GM12878 (cell line): ENCODE measurements at regions not wholly inside any gene's neighbourhood (a gene's known extent, or its start where the extent isn't known, plus 50 kb on each side); places are given as distances from the start of the nearest gene placed in this dataset.

ENCODE experiments used
- ATAC-seq: fragments of 200-7000 bp; cut with Tn5 transposase; 3 replicates; pipeline ENCODE4 v1.9.1; 2020; ENCODE audit warnings: mild to moderate bottlenecking, moderate library complexity
- BruUV-seq: library from RNA; stranded (reverse); fragments of 400-500 nt; replicated peaks from 2 replicates; lab custom pipeline; 2021; lab: Mats Ljungman, UMichigan
- CTCF ChIA-PET: fragments of 300-600 bp; sonication (Branson Sonifier 250); formaldehyde crosslinking; extraction: SDS; loops from one replicate; lab custom pipeline; 2021; ENCODE audit warnings: inconsistent platforms; lab: Yijun Ruan, JAX
- POLR2A ChIA-PET: fragments of 350-600 bp; formaldehyde crosslinking; extraction: SDS; loops from one replicate; lab custom pipeline; 2021; ENCODE audit warnings: inconsistent platforms; lab: Charles Lee
- RAD21 ChIA-PET: fragments of 300-600 bp; sonication (Branson Sonifier 250); formaldehyde crosslinking; loops from one replicate; lab custom pipeline; 2023; ENCODE audit warnings: antibody characterized with exemption; ENCODE audit not compliant: unreplicated experiment; lab: Charles Lee
- SMC1A ChIA-PET: fragments of 300-600 bp; sonication (Branson Sonifier 250); formaldehyde crosslinking; loops from one replicate; lab custom pipeline; 2023; ENCODE audit not compliant: unreplicated experiment, uncharacterized antibody; lab: Charles Lee
- DNase-seq: peaks from one replicate; pipeline ENCODE4 v3.0.0-alpha.2; 2011; ENCODE audit warnings: low read depth, low spot score
- FAIRE-seq: peaks from 3 replicates; lab custom pipeline; 2011; peaks lifted over from hg19 to GRCh38; lab: Jason Lieb, UNC
- H2AFZ ChIP-seq: 2 replicates; pipeline ENCODE4 v1.6.0; 2011; ENCODE audit warnings: low read depth, low read length, control low read depth; ENCODE audit not compliant: control insufficient read depth
- H3K27ac ChIP-seq: 2 replicates; pipeline ENCODE4 v1.5.1; 2011; ENCODE audit warnings: control low read depth; ENCODE audit not compliant: control insufficient read depth, insufficient read depth
- H3K27me3 ChIP-seq, 2 experiments: replicated peaks in 1 of 2; 2 replicates each; pipeline versions ENCODE4 v1.6.0 to v1.6.1; 2011; ENCODE audit warnings: low read length in 1 of 2; ENCODE audit not compliant: control insufficient read depth in 2 of 2, insufficient read depth in 2 of 2
- H3K36me3 ChIP-seq, 2 experiments: 2 replicates each; pipeline ENCODE4 v1.5.1; 2011; ENCODE audit warnings: low read length in 1 of 2; ENCODE audit not compliant: control insufficient read depth in 2 of 2, insufficient read depth in 2 of 2
- H3K4me1 ChIP-seq: 2 replicates; pipeline ENCODE4 v1.6.1; 2011; ENCODE audit warnings: mild to moderate bottlenecking, low read length, moderate library complexity, mixed read lengths; ENCODE audit not compliant: control insufficient read depth, insufficient read depth
- H3K4me2 ChIP-seq: 2 replicates; pipeline ENCODE4 v1.6.0; 2011; ENCODE audit warnings: control low read depth; ENCODE audit not compliant: control insufficient read depth, insufficient read depth
- H3K4me3 ChIP-seq: fragments of 200-600 bp; sonication (generic); 2 replicates; pipeline ENCODE4 v1.5.1; 2016
- H3K79me2 ChIP-seq: 2 replicates; pipeline ENCODE4 v1.6.0; 2011; ENCODE audit warnings: low read length; ENCODE audit not compliant: control insufficient read depth, insufficient read depth
- H3K9ac ChIP-seq: 2 replicates; pipeline ENCODE4 v1.8.0; 2011; ENCODE audit warnings: low read length, control low read depth, mixed read lengths; ENCODE audit not compliant: control insufficient read depth, insufficient read depth
- H3K9me3 ChIP-seq: replicated peaks from 3 replicates; pipeline ENCODE4 v1.5.1; 2011; ENCODE audit warnings: mild to moderate bottlenecking, low read length; ENCODE audit not compliant: control insufficient read depth, insufficient read depth
- H4K20me1 ChIP-seq: 2 replicates; pipeline ENCODE4 v1.6.0; 2011; ENCODE audit not compliant: control insufficient read depth, insufficient read depth
- EZH2 ChIP-seq: IDR thresholded peaks from 2 replicates; pipeline ENCODE4 v1.6.1; 2012; ENCODE audit warnings: low read depth, mild to moderate bottlenecking, control low read depth, inconsistent platforms, low read length, borderline replicate concordance; ENCODE audit not compliant: control insufficient read depth
- HCFC1 ChIP-seq: fragments of 150-350 bp; IDR thresholded peaks from 2 replicates; pipeline ENCODE4 v1.6.1; 2014; ENCODE audit warnings: low read length
- IKZF1 ChIP-seq: fragments of 450-650 bp; conservative IDR thresholded peaks from 2 replicates; pipeline ENCODE4 v1.6.1; 2017; ENCODE audit warnings: antibody characterized with exemption, mild to moderate bottlenecking
- KDM1A ChIP-seq: fragments of 200-600 bp; sonication (generic); IDR thresholded peaks from 2 replicates; pipeline ENCODE4 v1.6.1; 2016; ENCODE audit warnings: borderline replicate concordance
- NBN ChIP-seq: fragments of 450-650 bp; IDR thresholded peaks from 2 replicates; pipeline ENCODE4 v1.6.1; 2016
- NFIC ChIP-seq: IDR thresholded peaks from 2 replicates; pipeline ENCODE4 v1.6.1; 2012; ENCODE audit warnings: low read depth, mild to moderate bottlenecking, inconsistent platforms, low read length, moderate library complexity
- SMAD5 ChIP-seq: IDR thresholded peaks from 2 replicates; pipeline ENCODE4 v1.6.1; 2016; ENCODE audit warnings: antibody characterized with exemption, low read depth
- SMARCA5 ChIP-seq: fragments of 450-650 bp; IDR thresholded peaks from 2 replicates; pipeline ENCODE4 v1.6.1; 2017; ENCODE audit warnings: mild to moderate bottlenecking
- SRF ChIP-seq, 2 experiments: IDR thresholded peaks; 2 replicates each; pipeline ENCODE4 v1.6.1; 2011; ENCODE audit warnings: low read depth in 2 of 2, low read length in 2 of 2, mild to moderate bottlenecking in 1 of 2, moderate library complexity in 1 of 2
- SUZ12 ChIP-seq: fragments of 200-600 bp; sonication (generic); IDR thresholded peaks from one replicate; pipeline ENCODE4 v1.6.1; 2018; ENCODE audit warnings: antibody characterized with exemption, mild to moderate bottlenecking; ENCODE audit not compliant: unreplicated experiment
- ZBED1 ChIP-seq: IDR thresholded peaks from 2 replicates; pipeline ENCODE4 v1.6.1; 2016; ENCODE audit warnings: borderline replicate concordance
- ZNF622 ChIP-seq: fragments of 450-650 bp; IDR thresholded peaks from 2 replicates; pipeline ENCODE4 v1.6.1; 2017; ENCODE audit warnings: mild to moderate bottlenecking, inconsistent platforms
- ZSCAN29 ChIP-seq: fragments of 450-650 bp; IDR thresholded peaks from 2 replicates; pipeline ENCODE4 v1.6.1; 2017; ENCODE audit warnings: mild to moderate bottlenecking, moderate library complexity
- WGBS: methylation state at CpG from one replicate; pipeline ENCODE4 v1.1.6; 2016; ENCODE audit warnings: low lambda C conversion rate; ENCODE audit not compliant: insufficient replicate concordance, insufficient coverage; ENCODE audit errors: missing lambda C conversion rate; 5-methylcytosine and 5-hydroxymethylcytosine counted together
- in situ Hi-C: fragments of 300-500 bp; cut with MboI; formaldehyde crosslinking; loops from 9 replicates; pipeline ENCODE4 v1.14.3; 2018; ENCODE audit warnings: mixed read lengths
- intact Hi-C: fragments of 100-400 bp; cut with micrococcal nuclease; formaldehyde crosslinking; loops from one replicate; pipeline ENCODE4 v1.14.2; 2022; ENCODE audit not compliant: unreplicated experiment
- TF ChIP-seq, protein P1 (sequence below): IDR thresholded peaks from 2 replicates; pipeline ENCODE4 v1.6.1; 2011; ENCODE audit warnings: borderline replicate concordance, low read depth, mild to moderate bottlenecking, moderate library complexity, low read length; ENCODE audit not compliant: insufficient read depth, poor library complexity, severe bottlenecking
- TF ChIP-seq, protein P2 (sequence below): IDR thresholded peaks from 2 replicates; pipeline ENCODE4 v1.6.1; 2011; ENCODE audit warnings: low read depth, low read length, improper control_type of control experiment, borderline replicate concordance
- TF ChIP-seq, protein P3 (sequence below): IDR thresholded peaks from 2 replicates; pipeline ENCODE4 v1.6.1; 2011; ENCODE audit warnings: mild to moderate bottlenecking, low read depth, low read length, moderate library complexity; ENCODE audit not compliant: insufficient replicate concordance

DNA sequence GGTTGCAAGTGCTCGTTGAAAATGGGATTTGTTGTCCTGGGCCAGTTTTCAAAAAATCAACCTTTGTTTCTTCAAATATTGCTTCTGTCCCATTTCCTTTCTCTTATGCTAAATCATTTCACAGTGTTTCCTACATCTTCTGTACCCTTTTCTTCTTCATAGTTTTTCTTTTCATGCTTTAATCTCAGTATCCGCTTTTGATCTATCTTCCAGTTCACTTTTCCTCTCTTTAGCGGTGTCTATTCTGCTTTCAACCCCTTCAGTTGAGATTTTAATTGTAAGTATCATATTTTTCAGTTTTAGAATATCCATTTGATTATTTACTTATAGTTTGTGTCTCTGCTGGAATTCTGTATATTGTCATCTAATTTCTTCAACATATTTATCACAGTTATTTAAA is 311.7 kb upstream of the TPM1 start:
- Histone ChIP-seq H3K4me1 (no peaks in the 10 kb centered on the region), H3K27ac (no peak overlapping the region), H3K36me3 (no peaks in the 10 kb centered on the region)
- POLR2A ChIA-PET = no interaction called here
- DNase-seq = no peak
- TF ChIP-seq ZSCAN29 = no peak
- no peak for TF ChIP-seq ZNF622
- no peak for TF ChIP-seq SRF (IDR thresholded peaks at IDR 0.05; ENCODE audit: low read depth in 2 of 2, low read length in 2 of 2)
- no peak for TF ChIP-seq IKZF1
- TF ChIP-seq NBN = no peak
- TF ChIP-seq, all 136 proteins: peak for 0
- Histone ChIP-seq H3K27me3 (no peaks in the 10 kb centered on the region), H3K9ac (no peak overlapping the region), H3K9me3 (no peaks in the 10 kb centered on the region; the same call in 2 of the 3 replicates), H4K20me1 (no peaks in the 10 kb centered on the region), H2AFZ (no peak overlapping the region), H3K4me2 (no peak overlapping the region), H3K4me3 (no peak overlapping the region), H3K79me2 (no peaks in the 10 kb centered on the region)
- 40% methylated on average over 3 of the region's 3 CpGs for WGBS
- ChIA-PET RAD21 (no interaction called here), CTCF (interaction anchor here (0.7 kb wide), 1 partner anchor 12 kb away, joined by 3 read pairs; no protein-coding TSS in a partner anchor), SMC1A (no interaction called here)
- FAIRE-seq (no peak), ATAC-seq (no peak)
- in situ Hi-C loops = no loop called here
- no TSS peak for BruUV-seq
- intact Hi-C loops = no loop called here

DNA sequence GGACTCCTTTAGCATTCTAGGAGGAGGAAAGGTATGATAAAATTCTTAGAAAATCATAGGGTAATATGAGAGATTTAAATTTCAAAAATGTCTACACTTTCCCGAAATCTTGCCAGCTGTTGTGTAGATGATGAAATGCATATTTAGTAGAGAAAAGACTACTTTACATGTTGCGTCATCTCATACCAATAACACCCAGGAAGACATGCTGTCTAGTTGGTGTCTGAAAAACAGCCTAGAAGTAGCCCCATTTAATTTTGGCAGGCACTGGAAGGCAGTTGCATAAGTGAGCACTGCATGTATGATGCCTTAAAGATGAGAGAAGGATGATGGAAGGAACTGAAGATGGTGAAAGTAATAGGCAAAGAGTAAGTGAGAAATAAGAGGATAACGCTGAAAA is 310.5 kb upstream of the TPM1 start:
- H3K9ac ChIP-seq = no peak overlapping the region
- no peaks in the 10 kb centered on the region for H3K27me3 ChIP-seq
- intact Hi-C loops (no loop called here), in situ Hi-C loops (no loop called here)
- H3K4me3 ChIP-seq = no peak overlapping the region
- 49% methylated on average over 3 of the region's 3 CpGs for whole genome bisulfite sequencing
- FAIRE-seq = no peak
- no peaks in the 10 kb centered on the region for H3K79me2 ChIP-seq
- H3K9me3 ChIP-seq = no peaks in the 10 kb centered on the region; the same call in 2 of the 3 replicates
- ChIA-PET CTCF (interaction anchor here (1.0 to 2.2 kb wide), 2 partner anchors 10 to 12 kb away, joined by 4 to 10 read pairs; no protein-coding TSS in a partner anchor), RAD21 (no interaction called here), POLR2A (no interaction called here), SMC1A (no interaction called here)
- no peak overlapping the region for H3K27ac ChIP-seq
- no TSS peak for BruUV-seq
- H3K36me3 ChIP-seq = no peaks in the 10 kb centered on the region
- no peaks in the 10 kb centered on the region for H4K20me1 ChIP-seq
- H3K4me1 ChIP-seq = no peaks in the 10 kb centered on the region
- no peak for DNase-seq
- no peak overlapping the region for H3K4me2 ChIP-seq
- H2AFZ ChIP-seq = no peak overlapping the region
- no peak for ATAC-seq
- no peak for TF ChIP-seq EZH2
- no peak for TF ChIP-seq NFIC
- TF ChIP-seq SMAD5 = no peak
- TF ChIP-seq ZBED1 = no peak
- no peak for TF ChIP-seq SUZ12
- TF ChIP-seq, protein P1, sequence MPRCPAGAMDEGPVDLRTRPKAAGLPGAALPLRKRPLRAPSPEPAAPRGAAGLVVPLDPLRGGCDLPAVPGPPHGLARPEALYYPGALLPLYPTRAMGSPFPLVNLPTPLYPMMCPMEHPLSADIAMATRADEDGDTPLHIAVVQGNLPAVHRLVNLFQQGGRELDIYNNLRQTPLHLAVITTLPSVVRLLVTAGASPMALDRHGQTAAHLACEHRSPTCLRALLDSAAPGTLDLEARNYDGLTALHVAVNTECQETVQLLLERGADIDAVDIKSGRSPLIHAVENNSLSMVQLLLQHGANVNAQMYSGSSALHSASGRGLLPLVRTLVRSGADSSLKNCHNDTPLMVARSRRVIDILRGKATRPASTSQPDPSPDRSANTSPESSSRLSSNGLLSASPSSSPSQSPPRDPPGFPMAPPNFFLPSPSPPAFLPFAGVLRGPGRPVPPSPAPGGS = no peak
- TF ChIP-seq, protein P2, sequence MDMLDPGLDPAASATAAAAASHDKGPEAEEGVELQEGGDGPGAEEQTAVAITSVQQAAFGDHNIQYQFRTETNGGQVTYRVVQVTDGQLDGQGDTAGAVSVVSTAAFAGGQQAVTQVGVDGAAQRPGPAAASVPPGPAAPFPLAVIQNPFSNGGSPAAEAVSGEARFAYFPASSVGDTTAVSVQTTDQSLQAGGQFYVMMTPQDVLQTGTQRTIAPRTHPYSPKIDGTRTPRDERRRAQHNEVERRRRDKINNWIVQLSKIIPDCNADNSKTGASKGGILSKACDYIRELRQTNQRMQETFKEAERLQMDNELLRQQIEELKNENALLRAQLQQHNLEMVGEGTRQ = no peak
- TF ChIP-seq HCFC1 = no peak
- TF ChIP-seq, protein P3, sequence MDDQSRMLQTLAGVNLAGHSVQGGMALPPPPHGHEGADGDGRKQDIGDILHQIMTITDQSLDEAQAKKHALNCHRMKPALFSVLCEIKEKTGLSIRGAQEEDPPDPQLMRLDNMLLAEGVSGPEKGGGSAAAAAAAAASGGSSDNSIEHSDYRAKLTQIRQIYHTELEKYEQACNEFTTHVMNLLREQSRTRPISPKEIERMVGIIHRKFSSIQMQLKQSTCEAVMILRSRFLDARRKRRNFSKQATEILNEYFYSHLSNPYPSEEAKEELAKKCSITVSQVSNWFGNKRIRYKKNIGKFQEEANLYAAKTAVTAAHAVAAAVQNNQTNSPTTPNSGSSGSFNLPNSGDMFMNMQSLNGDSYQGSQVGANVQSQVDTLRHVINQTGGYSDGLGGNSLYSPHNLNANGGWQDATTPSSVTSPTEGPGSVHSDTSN = no peak
- TF ChIP-seq IKZF1 = no peak
- TF ChIP-seq SMARCA5 = no peak
- no peak for TF ChIP-seq KDM1A
